ENCODE measurements at regions not wholly inside any gene's neighbourhood (a gene's known extent, or its start where the extent isn't known, plus 50 kb on each side); places are given as distances from the start of the nearest gene placed in this dataset.

DNA sequence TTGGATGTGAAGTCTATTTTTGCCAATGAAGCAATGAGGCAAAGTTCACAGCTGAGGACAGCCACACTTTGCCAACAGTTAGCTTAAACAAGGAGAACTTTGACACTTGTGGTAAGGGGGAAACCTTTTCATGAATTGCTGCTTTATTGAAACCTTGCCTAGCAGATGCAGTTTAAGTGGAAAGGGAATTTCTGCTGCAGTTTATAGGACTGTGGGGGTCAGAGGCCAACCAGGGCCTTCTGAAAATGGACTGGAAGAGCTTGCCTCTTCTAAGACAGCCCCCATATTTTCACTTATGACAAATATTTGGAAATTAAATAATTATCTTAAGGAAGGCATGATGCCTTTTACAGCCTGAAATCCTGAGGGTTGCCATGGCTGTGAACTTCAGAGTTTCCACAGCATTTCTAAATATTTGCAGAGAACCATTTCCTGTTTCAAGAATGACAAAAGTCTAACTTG lies 550.3 kb downstream of the RAB28 start:
- TF ChIP-seq, protein P1, sequence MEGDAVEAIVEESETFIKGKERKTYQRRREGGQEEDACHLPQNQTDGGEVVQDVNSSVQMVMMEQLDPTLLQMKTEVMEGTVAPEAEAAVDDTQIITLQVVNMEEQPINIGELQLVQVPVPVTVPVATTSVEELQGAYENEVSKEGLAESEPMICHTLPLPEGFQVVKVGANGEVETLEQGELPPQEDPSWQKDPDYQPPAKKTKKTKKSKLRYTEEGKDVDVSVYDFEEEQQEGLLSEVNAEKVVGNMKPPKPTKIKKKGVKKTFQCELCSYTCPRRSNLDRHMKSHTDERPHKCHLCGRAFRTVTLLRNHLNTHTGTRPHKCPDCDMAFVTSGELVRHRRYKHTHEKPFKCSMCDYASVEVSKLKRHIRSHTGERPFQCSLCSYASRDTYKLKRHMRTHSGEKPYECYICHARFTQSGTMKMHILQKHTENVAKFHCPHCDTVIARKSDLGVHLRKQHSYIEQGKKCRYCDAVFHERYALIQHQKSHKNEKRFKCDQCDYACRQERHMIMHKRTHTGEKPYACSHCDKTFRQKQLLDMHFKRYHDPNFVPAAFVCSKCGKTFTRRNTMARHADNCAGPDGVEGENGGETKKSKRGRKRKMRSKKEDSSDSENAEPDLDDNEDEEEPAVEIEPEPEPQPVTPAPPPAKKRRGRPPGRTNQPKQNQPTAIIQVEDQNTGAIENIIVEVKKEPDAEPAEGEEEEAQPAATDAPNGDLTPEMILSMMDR (tag by site-specific recombination; IDR thresholded peaks at IDR 0.05) = no peak
- TF ChIP-seq ZNF548 (tag by site-specific recombination; IDR thresholded peaks at IDR 0.05) (no peak), BCL11A (tag by site-specific recombination; IDR thresholded peaks at IDR 0.05; ENCODE audit: low read depth) (no peak), ZNF501 (tag by site-specific recombination; IDR thresholded peaks at IDR 0.05) (no peak), SP2 (tag by site-specific recombination; IDR thresholded peaks at IDR 0.05) (no peak), ZNF660 (tag by site-specific recombination; IDR thresholded peaks at IDR 0.05) (no peak), RBAK (tag by site-specific recombination; IDR thresholded peaks at IDR 0.05) (no peak), KLF16 (tag by site-specific recombination; IDR thresholded peaks at IDR 0.05) (no peak), ZNF830 (tag by site-specific recombination; IDR thresholded peaks at IDR 0.05; ENCODE audit: low read depth) (no peak), TRIM28 (IDR thresholded peaks at IDR 0.05; ENCODE audit: borderline replicate concordance, low read length) (no peak), ZNF112 (tag by site-specific recombination; IDR thresholded peaks at IDR 0.05) (no peak), ZNF274 (IDR thresholded peaks at IDR 0.05; ENCODE audit: low read length) (no peak), ZNF274 (tag by site-specific recombination; IDR thresholded peaks at IDR 0.05; ENCODE audit: borderline replicate concordance) (no peak)
- TF ChIP-seq, protein P2, sequence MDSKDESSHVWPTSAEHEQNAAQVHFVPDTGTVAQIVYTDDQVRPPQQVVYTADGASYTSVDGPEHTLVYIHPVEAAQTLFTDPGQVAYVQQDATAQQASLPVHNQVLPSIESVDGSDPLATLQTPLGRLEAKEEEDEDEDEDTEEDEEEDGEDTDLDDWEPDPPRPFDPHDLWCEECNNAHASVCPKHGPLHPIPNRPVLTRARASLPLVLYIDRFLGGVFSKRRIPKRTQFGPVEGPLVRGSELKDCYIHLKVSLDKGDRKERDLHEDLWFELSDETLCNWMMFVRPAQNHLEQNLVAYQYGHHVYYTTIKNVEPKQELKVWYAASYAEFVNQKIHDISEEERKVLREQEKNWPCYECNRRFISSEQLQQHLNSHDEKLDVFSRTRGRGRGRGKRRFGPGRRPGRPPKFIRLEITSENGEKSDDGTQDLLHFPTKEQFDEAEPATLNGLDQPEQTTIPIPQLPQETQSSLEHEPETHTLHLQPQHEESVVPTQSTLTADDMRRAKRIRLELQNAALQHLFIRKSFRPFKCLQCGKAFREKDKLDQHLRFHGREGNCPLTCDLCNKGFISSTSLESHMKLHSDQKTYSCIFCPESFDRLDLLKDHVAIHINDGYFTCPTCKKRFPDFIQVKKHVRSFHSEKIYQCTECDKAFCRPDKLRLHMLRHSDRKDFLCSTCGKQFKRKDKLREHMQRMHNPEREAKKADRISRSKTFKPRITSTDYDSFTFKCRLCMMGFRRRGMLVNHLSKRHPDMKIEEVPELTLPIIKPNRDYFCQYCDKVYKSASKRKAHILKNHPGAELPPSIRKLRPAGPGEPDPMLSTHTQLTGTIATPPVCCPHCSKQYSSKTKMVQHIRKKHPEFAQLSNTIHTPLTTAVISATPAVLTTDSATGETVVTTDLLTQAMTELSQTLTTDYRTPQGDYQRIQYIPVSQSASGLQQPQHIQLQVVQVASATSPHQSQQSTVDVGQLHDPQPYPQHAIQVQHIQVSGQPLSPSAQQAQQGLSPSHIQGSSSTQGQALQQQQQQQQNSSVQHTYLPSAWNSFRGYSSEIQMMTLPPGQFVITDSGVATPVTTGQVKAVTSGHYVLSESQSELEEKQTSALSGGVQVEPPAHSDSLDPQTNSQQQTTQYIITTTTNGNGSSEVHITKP (tag by site-specific recombination; IDR thresholded peaks at IDR 0.05) = no peak
- TF ChIP-seq, protein P3, sequence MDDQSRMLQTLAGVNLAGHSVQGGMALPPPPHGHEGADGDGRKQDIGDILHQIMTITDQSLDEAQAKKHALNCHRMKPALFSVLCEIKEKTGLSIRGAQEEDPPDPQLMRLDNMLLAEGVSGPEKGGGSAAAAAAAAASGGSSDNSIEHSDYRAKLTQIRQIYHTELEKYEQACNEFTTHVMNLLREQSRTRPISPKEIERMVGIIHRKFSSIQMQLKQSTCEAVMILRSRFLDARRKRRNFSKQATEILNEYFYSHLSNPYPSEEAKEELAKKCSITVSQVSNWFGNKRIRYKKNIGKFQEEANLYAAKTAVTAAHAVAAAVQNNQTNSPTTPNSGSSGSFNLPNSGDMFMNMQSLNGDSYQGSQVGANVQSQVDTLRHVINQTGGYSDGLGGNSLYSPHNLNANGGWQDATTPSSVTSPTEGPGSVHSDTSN (CRISPR knock-in tag; IDR thresholded peaks at IDR 0.05) = no peak
